ENCODE measurements at regions not wholly inside any gene's neighbourhood (a gene's known extent, or its start where the extent isn't known, plus 50 kb on each side); places are given as distances from the start of the nearest gene placed in this dataset.
"Not testable (repeated sequence)": the region's sequence is repeated elsewhere in the genome, so short reads cannot be mapped to it uniquely, and the experiment has no call there.

GRCh38 chr3:102038477-102039142, 189.3 kb downstream of the NFKBIZ start:
- no peak for DNase-seq

DNA sequence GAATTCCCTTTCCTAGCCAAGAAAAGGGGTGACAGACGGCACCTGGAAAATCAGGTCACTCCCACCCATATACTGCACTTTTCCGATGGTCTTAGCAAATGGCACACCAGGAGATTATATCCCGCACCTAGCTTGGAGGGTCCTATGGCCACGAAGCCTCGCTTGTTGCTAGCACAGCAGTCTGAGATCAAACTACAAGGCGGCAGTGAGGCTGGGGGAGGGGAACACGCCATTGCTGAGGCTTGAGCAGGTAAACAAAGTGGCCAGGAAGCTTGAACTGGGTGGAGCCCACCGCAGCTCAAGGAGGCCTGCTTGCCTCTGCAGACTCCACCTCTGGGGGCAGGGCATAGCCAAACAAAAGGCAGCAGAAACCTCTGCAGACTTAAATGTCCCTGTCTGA, 190.8 kb downstream of the NFKBIZ start:
- DNase-seq, result not testable (repeated sequence)

GRCh38 chr3:102053375-102053989, 204.2 kb downstream of the NFKBIZ start:
- no peak for DNase-seq

GRCh38 chr3:102054543-102055080, 205.3 kb downstream of the NFKBIZ start:
- DNase-seq, result no peak

- DNase-seq, result no peak
Observed at GRCh38 chr3:102057781-102058421, 208.6 kb downstream of the NFKBIZ start.

DNA sequence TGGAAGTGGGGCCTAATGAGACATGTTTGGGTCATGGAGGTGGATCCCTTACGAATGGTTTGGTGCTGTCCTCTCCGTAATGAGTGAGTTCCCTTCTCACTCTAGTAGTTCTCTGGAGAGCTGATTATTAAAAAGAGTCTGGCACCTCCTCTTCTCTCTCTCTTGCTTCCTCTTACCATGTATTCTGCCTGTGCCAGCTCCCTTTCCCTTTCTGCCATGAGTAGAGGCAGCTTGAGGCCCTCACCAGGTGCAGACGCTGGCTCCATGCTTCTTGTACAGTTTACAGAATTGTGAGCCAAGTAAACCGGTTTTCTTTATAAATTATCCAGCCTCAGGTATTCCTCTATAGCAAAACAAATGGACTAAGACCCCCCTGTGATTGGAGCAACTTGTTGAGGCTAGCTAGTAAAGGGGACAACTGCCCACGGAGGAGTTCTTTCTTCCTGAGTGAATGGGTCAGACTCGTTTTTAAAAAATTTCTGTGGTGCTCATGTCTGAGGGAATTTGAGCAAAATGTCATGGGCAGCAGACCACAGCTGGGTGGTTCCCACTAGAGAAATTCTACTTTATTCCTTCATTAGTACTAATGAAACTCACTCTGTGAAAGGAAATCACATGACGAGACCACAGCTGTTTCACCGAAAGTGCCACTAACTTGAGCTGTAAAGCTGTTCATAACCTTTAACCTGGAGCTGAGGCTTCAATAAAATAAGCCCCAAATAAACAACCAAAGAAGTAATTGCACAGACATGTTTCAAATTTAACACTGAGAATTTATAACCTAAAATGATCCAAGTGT, 210.0 kb downstream of the NFKBIZ start:
- DNase-seq, result no peak

DNA sequence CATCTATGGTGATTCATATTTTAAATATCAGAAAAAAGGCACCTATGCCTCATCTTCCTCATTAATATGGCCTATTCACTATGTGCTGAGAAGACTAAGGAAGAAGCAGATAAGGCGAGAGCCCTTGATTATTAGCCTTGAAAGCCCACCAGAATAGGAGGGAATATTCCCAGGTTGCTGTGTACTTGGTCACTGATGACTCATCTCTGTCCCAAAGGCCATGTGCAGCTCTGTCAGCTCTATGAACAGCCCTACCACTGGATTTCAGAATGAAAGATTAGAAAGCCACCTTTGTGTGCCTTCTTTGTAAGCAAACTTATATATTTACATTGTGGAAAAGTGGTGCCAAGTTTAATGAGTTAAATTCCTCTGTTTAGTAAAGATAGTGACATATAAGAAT, 211.5 kb downstream of the NFKBIZ start:
- DNase-seq, result no peak

DNA sequence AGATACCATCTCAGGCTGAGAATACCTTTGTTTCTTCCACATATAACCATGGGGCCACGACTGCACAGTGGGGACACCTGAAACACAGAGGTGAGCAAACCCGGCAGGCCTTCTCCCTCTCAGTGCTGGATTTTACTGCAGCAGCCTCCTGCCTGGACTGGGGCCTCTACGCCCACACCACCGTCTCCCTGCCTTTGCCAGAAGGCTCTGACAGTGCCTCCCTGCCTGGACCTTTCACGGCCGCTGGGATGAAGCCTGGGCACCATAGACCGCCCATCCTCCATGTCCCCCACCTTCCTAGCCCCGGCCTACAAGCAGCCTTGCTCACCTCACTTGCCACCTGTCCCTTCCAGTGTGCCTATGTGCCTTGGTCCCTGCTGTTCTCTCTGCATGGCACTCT, 214.3 kb downstream of the NFKBIZ start:
- DNase-seq, result no peak

- no peak for DNase-seq
Observed at GRCh38 chr3:102066470-102066869, 217.2 kb downstream of the NFKBIZ start.

DNA sequence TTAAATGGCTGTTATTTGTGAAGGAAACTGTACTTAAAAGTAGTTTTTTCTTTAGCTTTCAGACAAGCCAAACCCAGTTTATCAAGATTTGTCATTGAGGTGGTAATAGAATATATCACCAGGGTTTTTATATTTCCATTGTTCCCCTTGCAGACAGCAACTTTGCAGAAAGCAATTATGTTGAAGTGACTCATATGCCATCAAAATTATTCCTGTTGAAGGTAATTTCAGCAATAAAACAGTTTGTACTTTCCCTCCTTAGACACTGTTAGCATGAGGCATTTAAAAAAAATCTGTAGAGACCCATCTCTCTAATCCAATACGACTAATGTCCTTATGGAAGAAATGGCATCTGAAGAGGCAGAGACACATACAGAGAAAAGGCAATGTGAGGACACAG, 219.0 kb downstream of the NFKBIZ start:
- no peak for DNase-seq

GRCh38 chr3:102068736-102069135, 219.4 kb downstream of the NFKBIZ start:
- DNase-seq, result no peak

DNA sequence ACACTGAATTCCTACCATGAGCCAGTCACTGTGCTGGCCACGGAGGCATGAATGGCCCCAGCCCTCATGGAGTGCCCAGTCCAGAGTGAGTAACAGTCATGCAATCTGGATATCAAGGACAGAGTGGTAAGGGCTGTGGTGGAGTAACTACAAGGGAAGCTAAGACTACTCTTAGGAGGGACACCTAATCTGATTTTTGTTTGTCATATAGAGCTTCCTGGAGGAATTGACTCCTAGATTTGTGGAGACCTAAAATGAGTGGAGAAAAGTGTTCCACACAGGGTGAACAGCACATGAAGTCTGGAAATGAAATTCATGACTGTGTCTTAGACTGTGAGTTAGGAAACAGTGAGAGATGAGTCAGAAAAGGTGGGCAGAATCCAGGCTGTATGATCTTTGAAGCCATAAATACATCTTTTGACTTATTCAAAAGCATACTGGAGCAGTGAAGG, 219.9 kb downstream of the NFKBIZ start:
- DNase-seq, result no peak

GRCh38 chr3:102074946-102075345, 225.6 kb downstream of the NFKBIZ start:
- DNase-seq, result no peak

DNA sequence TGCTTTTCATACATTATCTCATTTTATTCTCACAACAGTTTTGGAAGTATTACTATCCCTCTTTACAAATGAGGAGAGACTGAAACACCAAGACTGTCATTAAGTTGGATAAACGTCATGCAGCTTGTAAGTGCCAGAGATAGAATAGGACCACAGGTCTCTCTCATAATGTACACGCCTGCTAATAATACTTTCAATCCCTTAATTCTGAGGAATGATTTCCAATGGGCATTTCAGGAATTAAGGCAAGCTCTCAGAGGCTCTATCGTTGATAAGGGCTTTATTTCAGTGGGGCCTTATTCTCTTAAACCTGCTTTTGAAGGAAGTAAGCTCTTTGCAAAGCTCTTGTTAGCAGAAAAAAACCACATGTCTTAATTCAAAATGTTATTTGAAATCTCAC, 229.1 kb downstream of the NFKBIZ start:
- DNase-seq, result no peak

DNA sequence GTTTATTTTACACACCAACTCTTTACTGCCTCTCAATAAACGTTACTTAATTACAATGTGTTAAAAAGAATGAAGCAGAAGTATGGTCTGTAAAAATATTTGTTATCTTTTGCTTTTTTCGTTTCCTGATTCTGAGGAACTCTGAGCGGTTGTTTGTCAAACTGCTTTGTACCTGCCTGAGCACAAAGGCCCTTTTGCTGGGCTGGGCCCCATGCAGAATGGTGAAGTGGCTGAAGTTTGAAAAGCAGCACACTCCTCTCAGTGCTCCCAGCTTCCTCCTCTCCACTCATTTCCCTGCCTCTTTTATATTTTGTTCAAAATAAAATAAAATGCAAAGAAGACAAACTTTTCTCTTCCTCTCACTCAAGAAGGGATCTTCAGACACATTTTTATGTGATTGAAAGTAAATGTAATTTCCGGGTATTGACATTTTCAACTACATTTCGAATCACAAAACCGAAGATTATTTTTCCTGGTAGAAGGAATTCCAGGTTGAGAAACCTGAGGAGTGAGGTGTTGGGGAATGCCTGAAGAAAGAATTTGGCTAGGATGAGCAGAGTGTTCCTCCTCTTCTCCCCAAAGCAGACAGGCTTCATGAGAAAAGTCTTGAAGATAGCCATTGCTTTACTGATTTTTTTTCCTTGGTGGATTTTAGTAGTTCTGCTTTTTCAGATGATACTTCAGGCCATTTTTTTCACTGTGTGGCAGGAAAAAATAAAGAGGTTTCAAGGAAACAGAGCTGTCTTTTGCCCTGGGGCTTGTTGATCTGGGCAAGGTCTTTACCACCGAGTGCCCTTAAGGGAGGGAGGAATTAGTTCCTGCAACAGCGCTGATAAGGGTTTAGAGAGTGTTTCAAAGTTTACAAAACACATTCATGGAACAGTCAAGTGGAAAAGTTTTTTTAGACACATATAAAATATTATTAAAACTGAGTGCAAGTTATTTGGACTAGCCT, 229.8 kb downstream of the NFKBIZ start:
- DNase-seq, result no peak

GRCh38 chr3:102079809-102080197, 230.5 kb downstream of the NFKBIZ start:
- no peak for DNase-seq

- no peak for DNase-seq
Observed at GRCh38 chr3:102081572-102082289, 232.4 kb downstream of the NFKBIZ start.

DNA sequence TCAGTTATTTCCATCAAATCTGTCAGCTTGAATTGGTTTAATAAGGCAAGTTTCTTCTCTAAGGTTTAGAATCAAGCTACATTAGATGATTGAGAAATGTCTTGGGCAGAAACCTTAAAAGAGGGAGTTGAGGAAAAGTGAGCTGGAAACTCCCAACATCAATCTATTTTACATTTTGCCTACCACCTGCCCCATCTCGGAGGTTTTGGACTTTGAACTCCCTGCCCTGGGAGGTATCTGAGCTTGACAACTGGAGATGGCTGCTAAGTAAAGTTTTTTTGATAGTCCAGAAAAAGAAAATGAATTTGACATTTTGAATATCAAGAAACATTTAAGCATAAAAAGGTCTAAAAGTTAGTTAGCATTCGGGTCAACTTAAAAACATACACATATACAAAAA, 234.2 kb downstream of the NFKBIZ start:
- no peak for DNase-seq

DNA sequence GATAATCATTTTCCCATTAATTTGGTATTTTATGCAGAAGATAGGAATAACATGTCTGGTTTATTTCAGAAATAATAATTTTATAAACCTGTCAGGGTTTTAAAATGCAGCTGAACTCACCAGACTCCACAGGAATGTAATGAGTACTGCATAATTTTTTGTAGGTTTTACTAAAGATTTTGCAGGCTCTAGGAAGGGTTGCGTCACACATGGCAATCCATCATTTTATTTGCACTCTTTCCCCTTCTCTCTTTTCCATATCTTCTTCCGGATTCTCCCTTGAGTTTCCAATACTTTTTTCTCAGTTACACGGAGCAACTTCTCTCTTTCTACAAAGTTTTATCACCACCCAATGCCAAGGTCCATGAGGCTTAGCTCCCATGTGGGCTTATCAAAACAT, 234.7 kb downstream of the NFKBIZ start:
- no peak for DNase-seq

GRCh38 chr3:102084704-102085103, 235.4 kb downstream of the NFKBIZ start:
- no peak for DNase-seq

- DNase-seq, result no peak
Observed at GRCh38 chr3:102085431-102086176, 236.3 kb downstream of the NFKBIZ start.
